Endothelial cell of umbilical vein (primary cell): ENCODE measurements at regions not wholly inside any gene's neighbourhood (a gene's known extent, or its start where the extent isn't known, plus 50 kb on each side); places are given as distances from the start of the nearest gene placed in this dataset.

Experiments used
- BruUV-seq: library from RNA; stranded (reverse); fragments of 400-500 nt; replicated peaks from 2 replicates; lab custom pipeline; 2021; lab: Mats Ljungman, UMichigan
- CTCF ChIA-PET: fragments of 300-600, 350-600 bp; sonication (Branson Sonifier 250); formaldehyde crosslinking; loops from one replicate; lab custom pipeline; 2021; ENCODE audit warnings: antibody characterized with exemption, inconsistent platforms; lab: Charles Lee
- POLR2A ChIA-PET: fragments of 300-600, 350-600 bp; sonication (Branson Sonifier 250); formaldehyde crosslinking; loops from one replicate; lab custom pipeline; 2021; ENCODE audit warnings: antibody characterized with exemption, inconsistent platforms; lab: Charles Lee
- DNase-seq: peaks from one replicate; pipeline ENCODE4 v3.0.0-alpha.2; 2011; ENCODE audit warnings: low read depth, low spot score
- FAIRE-seq: peaks from 2 replicates; lab custom pipeline; 2011; peaks lifted over from hg19 to GRCh38; lab: Jason Lieb, UNC
- H2AFZ ChIP-seq: 2 replicates; pipeline ENCODE4 v1.6.0; 2012; ENCODE audit warnings: low read depth, low read length, control low read depth, inconsistent platforms
- H3K27ac ChIP-seq: 2 replicates; pipeline ENCODE4 v1.5.1; 2011; ENCODE audit warnings: low read depth, mild to moderate bottlenecking, control low read depth, low read length, moderate library complexity; ENCODE audit not compliant: insufficient read depth
- H3K27me3 ChIP-seq, 2 experiments: 2 replicates each; pipeline versions ENCODE4 v1.6.0 to v1.6.1; 2011; ENCODE audit warnings: low read length in 2 of 2, mixed read lengths in 1 of 2; ENCODE audit not compliant: control insufficient read depth in 2 of 2, insufficient read depth in 2 of 2
- H3K36me3 ChIP-seq, 2 experiments: 2 replicates in 1 of 2; 3 replicates in 1 of 2; pipeline ENCODE4 v1.5.1; 2011; ENCODE audit warnings: low read length in 2 of 2, mild to moderate bottlenecking in 1 of 2, moderate library complexity in 1 of 2; ENCODE audit not compliant: control insufficient read depth in 2 of 2, insufficient read depth in 2 of 2; ENCODE audit errors: extremely low read depth in 1 of 2
- H3K4me1 ChIP-seq: 3 replicates; pipeline ENCODE4 v1.5.1; 2011; ENCODE audit warnings: mild to moderate bottlenecking, low read length; ENCODE audit not compliant: control insufficient read depth, insufficient read depth; ENCODE audit errors: extremely low read depth
- H3K4me2 ChIP-seq: 2 replicates; pipeline ENCODE4 v1.6.1; 2011; ENCODE audit warnings: low read length, control low read depth, mixed read lengths; ENCODE audit not compliant: insufficient read depth
- H3K4me3 ChIP-seq, 3 experiments: fragments of 200-600 bp in 1 of 3; sonication (generic), shearing (Covaris generic) in 1 of 3; replicated peaks in 1 of 3; 2 replicates each; pipeline ENCODE4 v1.5.1; 2011 to 2016; ENCODE audit warnings: control low read depth in 3 of 3, low read length in 3 of 3, mild to moderate bottlenecking in 2 of 3, inconsistent platforms in 1 of 3, low read depth in 1 of 3, moderate library complexity in 1 of 3; ENCODE audit not compliant: insufficient read depth in 1 of 3
- H3K79me2 ChIP-seq: 2 replicates; pipeline ENCODE4 v1.6.0; 2012; ENCODE audit warnings: low read length, inconsistent platforms; ENCODE audit not compliant: control insufficient read depth, insufficient read depth
- H3K9ac ChIP-seq: replicated peaks from 2 replicates; pipeline ENCODE3; 2011; ENCODE audit warnings: low read length, control low read depth; ENCODE audit not compliant: insufficient read depth; ENCODE audit errors: extremely low read depth
- H3K9me1 ChIP-seq: replicated peaks from 3 replicates; pipeline ENCODE4 v1.6.0; 2011; ENCODE audit warnings: mild to moderate bottlenecking, low read length; ENCODE audit not compliant: control insufficient read depth, insufficient read depth; ENCODE audit errors: extremely low read depth
- H3K9me3 ChIP-seq: replicated peaks from 2 replicates; pipeline ENCODE4 v1.5.1; 2012; ENCODE audit warnings: low read length, inconsistent platforms; ENCODE audit not compliant: control insufficient read depth, insufficient read depth
- H4K20me1 ChIP-seq: replicated peaks from 2 replicates; pipeline ENCODE3; 2011; ENCODE audit warnings: mild to moderate bottlenecking, low read length; ENCODE audit not compliant: control insufficient read depth, insufficient read depth; ENCODE audit errors: extremely low read depth
- EZH2 ChIP-seq: IDR thresholded peaks from 2 replicates; pipeline ENCODE4 v1.6.1; 2012; ENCODE audit warnings: borderline replicate concordance, low read depth, mild to moderate bottlenecking, moderate library complexity, low read length, inconsistent platforms; ENCODE audit not compliant: severe bottlenecking
- FOS ChIP-seq: IDR thresholded peaks from 2 replicates; pipeline ENCODE4 v1.6.1; 2011; ENCODE audit warnings: mild to moderate bottlenecking, low read length, moderate library complexity, borderline replicate concordance; ENCODE audit not compliant: insufficient read depth
- GATA2 ChIP-seq: IDR thresholded peaks from 2 replicates; pipeline ENCODE4 v1.7.0; 2011; ENCODE audit warnings: low read depth, mild to moderate bottlenecking, moderate library complexity, mixed read lengths, low read length; ENCODE audit not compliant: insufficient read length, insufficient read depth
- JUN ChIP-seq: IDR thresholded peaks from 2 replicates; pipeline ENCODE4 v1.6.1; 2011; ENCODE audit warnings: borderline replicate concordance, low read depth; ENCODE audit not compliant: insufficient read length, insufficient read depth
- MYC ChIP-seq: IDR thresholded peaks from one replicate; pipeline ENCODE4 v1.6.1; 2011; ENCODE audit warnings: mild to moderate bottlenecking, low read depth, low read length
- POLR2A ChIP-seq: IDR thresholded peaks from 2 replicates; pipeline ENCODE4 v1.6.1; 2012; ENCODE audit warnings: low read depth, mild to moderate bottlenecking, control low read depth, low read length
- POLR2AphosphoS5 ChIP-seq: IDR thresholded peaks from 2 replicates; pipeline ENCODE4 v1.6.1; 2012; ENCODE audit warnings: low read depth, mild to moderate bottlenecking, control low read depth, low read length, moderate library complexity; ENCODE audit not compliant: insufficient read depth
- dilution Hi-C: fragments of 300-500 bp; cut with MboI; formaldehyde crosslinking; loops from one replicate; pipeline ENCODE4 v1.15.0; 2019; ENCODE audit warnings: low sequenced_read_pairs; ENCODE audit not compliant: extremely low pct_ligation_motif_present
- intact Hi-C: fragments of 100-400 bp; cut with micrococcal nuclease; formaldehyde crosslinking; loops from one replicate; pipeline ENCODE4 v1.10.0; 2022
- TF ChIP-seq, protein P1 (sequence below), 2 donors: IDR thresholded peaks; 1 replicate in 1 of 2; 2 replicates in 1 of 2; pipeline ENCODE4 v1.5.1; 2011; ENCODE audit warnings: low read length in 2 of 2, mild to moderate bottlenecking in 2 of 2, moderate library complexity in 2 of 2, control low read depth in 1 of 2, inconsistent platforms in 1 of 2, low read depth in 1 of 2; ENCODE audit not compliant: insufficient read depth in 1 of 2; ENCODE audit errors: extremely low read depth in 1 of 2
- TF ChIP-seq, protein P2 (sequence below): IDR thresholded peaks from 2 replicates; pipeline ENCODE4 v1.6.1; 2011; ENCODE audit not compliant: insufficient read depth, insufficient read length

DNA sequence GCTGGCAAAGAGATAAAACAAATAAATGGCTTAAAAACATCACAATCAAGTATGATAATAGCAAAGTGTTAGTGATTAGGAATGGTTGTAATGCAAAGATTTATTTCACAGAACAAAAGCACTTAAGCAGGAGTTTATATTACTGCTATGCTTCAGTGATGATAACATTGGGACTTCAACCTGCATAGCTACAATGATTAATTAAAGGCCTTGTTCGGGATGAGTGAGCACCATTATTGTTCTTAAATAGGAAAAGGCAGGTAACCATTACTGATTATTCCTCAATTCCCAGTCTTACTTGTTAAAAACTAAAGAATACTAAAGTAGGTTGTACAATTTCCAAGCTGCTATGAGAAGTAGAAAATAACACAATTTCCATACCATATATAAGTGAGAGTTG, 1247.5 kb upstream of the CDH8 start:
- Histone ChIP-seq H3K9me3 (no peaks in the 10 kb centered on the region), H3K4me1 (no peaks in the 10 kb centered on the region), H3K79me2 (no peaks in the 10 kb centered on the region), H3K27me3 (no peaks in the 10 kb centered on the region), H3K9ac (no peak overlapping the region), H3K9me1 (no peaks in the 10 kb centered on the region), H3K4me3 (no peak overlapping the region), H2AFZ (no peak overlapping the region), H3K36me3 (no peaks in the 10 kb centered on the region), H4K20me1 (no peaks in the 10 kb centered on the region), H3K27ac (no peak overlapping the region), H3K4me2 (no peak overlapping the region)
- FAIRE-seq = no peak
- ChIA-PET CTCF (no interaction called here), POLR2A (no interaction called here)
- dilution Hi-C loops = no loop called here
- TF ChIP-seq JUN = no peak
- TF ChIP-seq GATA2 = no peak
- TF ChIP-seq EZH2 = no peak
- no peak for TF ChIP-seq POLR2A
- TF ChIP-seq FOS = no peak
- TF ChIP-seq, protein P1, sequence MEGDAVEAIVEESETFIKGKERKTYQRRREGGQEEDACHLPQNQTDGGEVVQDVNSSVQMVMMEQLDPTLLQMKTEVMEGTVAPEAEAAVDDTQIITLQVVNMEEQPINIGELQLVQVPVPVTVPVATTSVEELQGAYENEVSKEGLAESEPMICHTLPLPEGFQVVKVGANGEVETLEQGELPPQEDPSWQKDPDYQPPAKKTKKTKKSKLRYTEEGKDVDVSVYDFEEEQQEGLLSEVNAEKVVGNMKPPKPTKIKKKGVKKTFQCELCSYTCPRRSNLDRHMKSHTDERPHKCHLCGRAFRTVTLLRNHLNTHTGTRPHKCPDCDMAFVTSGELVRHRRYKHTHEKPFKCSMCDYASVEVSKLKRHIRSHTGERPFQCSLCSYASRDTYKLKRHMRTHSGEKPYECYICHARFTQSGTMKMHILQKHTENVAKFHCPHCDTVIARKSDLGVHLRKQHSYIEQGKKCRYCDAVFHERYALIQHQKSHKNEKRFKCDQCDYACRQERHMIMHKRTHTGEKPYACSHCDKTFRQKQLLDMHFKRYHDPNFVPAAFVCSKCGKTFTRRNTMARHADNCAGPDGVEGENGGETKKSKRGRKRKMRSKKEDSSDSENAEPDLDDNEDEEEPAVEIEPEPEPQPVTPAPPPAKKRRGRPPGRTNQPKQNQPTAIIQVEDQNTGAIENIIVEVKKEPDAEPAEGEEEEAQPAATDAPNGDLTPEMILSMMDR (IDR thresholded peaks at IDR 0.05; ENCODE audit: extremely low read depth in 1 of 2, insufficient read depth in 1 of 2, low read depth in 1 of 2, low read length in 2 of 2) = no peak
- TF ChIP-seq, protein P2, sequence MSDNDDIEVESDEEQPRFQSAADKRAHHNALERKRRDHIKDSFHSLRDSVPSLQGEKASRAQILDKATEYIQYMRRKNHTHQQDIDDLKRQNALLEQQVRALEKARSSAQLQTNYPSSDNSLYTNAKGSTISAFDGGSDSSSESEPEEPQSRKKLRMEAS = no peak
- no peak for TF ChIP-seq POLR2AphosphoS5
- no peak for TF ChIP-seq MYC
- intact Hi-C loops = no loop called here
- no peak for DNase-seq
- BruUV-seq = no TSS peak
